ENCODE measurements at regions not wholly inside any gene's neighbourhood (a gene's known extent, or its start where the extent isn't known, plus 50 kb on each side); places are given as distances from the start of the nearest gene placed in this dataset.

- no peaks in the 10 kb centered on the region for H3K27me3 ChIP-seq (replicated peaks in 1 of 2; ENCODE audit: control insufficient read depth in 2 of 2, insufficient read depth in 2 of 2, low read length in 1 of 2)
- H3K4me2 ChIP-seq (ENCODE audit: control insufficient read depth, insufficient read depth) = peak overlapping the region; percentile 50
- DNase-seq (ENCODE audit: low read depth, low spot score) (no peak), FAIRE-seq (no peak), ATAC-seq (no peak)
- H3K36me3 ChIP-seq (ENCODE audit: control insufficient read depth in 2 of 2, insufficient read depth in 2 of 2, low read length in 1 of 2) = no peaks in the 10 kb centered on the region
- no TSS peak for BruUV-seq (replicated peaks)
- WGBS (ENCODE audit: insufficient coverage, insufficient replicate concordance, low lambda C conversion rate, missing lambda C conversion rate) = 56% methylated on average over 3 of the region's 3 CpGs
- H4K20me1 ChIP-seq (ENCODE audit: control insufficient read depth, insufficient read depth) = no peaks in the 10 kb centered on the region
- H3K27ac ChIP-seq (ENCODE audit: control insufficient read depth, insufficient read depth) = no peak overlapping the region
- ChIA-PET SMC1A (ENCODE audit: uncharacterized antibody, unreplicated experiment) (no interaction called here), RAD21 (ENCODE audit: unreplicated experiment) (no interaction called here), CTCF (interaction anchor here (1.2 kb wide), 1 partner anchor 11 kb away, joined by 3 read pairs; no protein-coding TSS in a partner anchor), POLR2A (no interaction called here)
- no peaks in the 10 kb centered on the region; the same call in 2 of the 3 replicates for H3K9me3 ChIP-seq (replicated peaks; ENCODE audit: control insufficient read depth, insufficient read depth, low read length)
- no peak overlapping the region for H2AFZ ChIP-seq (ENCODE audit: control insufficient read depth, low read depth, low read length)
- H3K9ac ChIP-seq (ENCODE audit: control insufficient read depth, insufficient read depth, low read length) = no peak overlapping the region
- intact Hi-C loops (cut with micrococcal nuclease; ENCODE audit: unreplicated experiment) = loop anchor here (1.0 kb wide), 1 partner anchor 61 kb away; the partner anchor contains the start of gene GSPT2
- in situ Hi-C loops (cut with MboI) = no loop called here
- no peaks in the 10 kb centered on the region for H3K4me1 ChIP-seq (ENCODE audit: control insufficient read depth, insufficient read depth, low read length)
- H3K4me3 ChIP-seq = peak overlapping the region; percentile 66
- peaks cover 2% of the 10 kb centered on the region for H3K79me2 ChIP-seq (ENCODE audit: control insufficient read depth, insufficient read depth, low read length)
- TF ChIP-seq SIN3A (IDR thresholded peaks at IDR 0.05; ENCODE audit: low read depth, low read length) (no peak), ZZZ3 (IDR thresholded peaks at IDR 0.05; ENCODE audit: control insufficient read depth, insufficient read length, low read depth) (no peak), MYC (IDR thresholded peaks at IDR 0.05; ENCODE audit: insufficient read depth, insufficient read length, insufficient replicate concordance, low read length, severe bottlenecking) (no peak), ZNF217 (IDR thresholded peaks at IDR 0.05) (no peak), NR2C1 (IDR thresholded peaks at IDR 0.05) (no peak), FOXM1 (IDR thresholded peaks at IDR 0.05; ENCODE audit: low read depth, low read length) (no peak), BRCA1 (IDR thresholded peaks at IDR 0.05; ENCODE audit: low read depth, low read length) (no peak), TAF1 (IDR thresholded peaks at IDR 0.05; ENCODE audit: borderline replicate concordance, low read depth, low read length) (no peak), POU2F2 (IDR thresholded peaks at IDR 0.05; ENCODE audit: borderline replicate concordance, low read depth, low read length) (no peak), MYB (IDR thresholded peaks at IDR 0.05; ENCODE audit: borderline replicate concordance, low read depth, low read length) (no peak), PML (IDR thresholded peaks at IDR 0.05; ENCODE audit: low read length) (no peak), KDM1A (IDR thresholded peaks at IDR 0.05; ENCODE audit: borderline replicate concordance) (no peak), ELK1 (IDR thresholded peaks at IDR 0.05; ENCODE audit: low read depth, low read length) (no peak), CBX3 (IDR thresholded peaks at IDR 0.05; ENCODE audit: borderline replicate concordance, low read depth) (no peak)
- TF ChIP-seq, protein P1, sequence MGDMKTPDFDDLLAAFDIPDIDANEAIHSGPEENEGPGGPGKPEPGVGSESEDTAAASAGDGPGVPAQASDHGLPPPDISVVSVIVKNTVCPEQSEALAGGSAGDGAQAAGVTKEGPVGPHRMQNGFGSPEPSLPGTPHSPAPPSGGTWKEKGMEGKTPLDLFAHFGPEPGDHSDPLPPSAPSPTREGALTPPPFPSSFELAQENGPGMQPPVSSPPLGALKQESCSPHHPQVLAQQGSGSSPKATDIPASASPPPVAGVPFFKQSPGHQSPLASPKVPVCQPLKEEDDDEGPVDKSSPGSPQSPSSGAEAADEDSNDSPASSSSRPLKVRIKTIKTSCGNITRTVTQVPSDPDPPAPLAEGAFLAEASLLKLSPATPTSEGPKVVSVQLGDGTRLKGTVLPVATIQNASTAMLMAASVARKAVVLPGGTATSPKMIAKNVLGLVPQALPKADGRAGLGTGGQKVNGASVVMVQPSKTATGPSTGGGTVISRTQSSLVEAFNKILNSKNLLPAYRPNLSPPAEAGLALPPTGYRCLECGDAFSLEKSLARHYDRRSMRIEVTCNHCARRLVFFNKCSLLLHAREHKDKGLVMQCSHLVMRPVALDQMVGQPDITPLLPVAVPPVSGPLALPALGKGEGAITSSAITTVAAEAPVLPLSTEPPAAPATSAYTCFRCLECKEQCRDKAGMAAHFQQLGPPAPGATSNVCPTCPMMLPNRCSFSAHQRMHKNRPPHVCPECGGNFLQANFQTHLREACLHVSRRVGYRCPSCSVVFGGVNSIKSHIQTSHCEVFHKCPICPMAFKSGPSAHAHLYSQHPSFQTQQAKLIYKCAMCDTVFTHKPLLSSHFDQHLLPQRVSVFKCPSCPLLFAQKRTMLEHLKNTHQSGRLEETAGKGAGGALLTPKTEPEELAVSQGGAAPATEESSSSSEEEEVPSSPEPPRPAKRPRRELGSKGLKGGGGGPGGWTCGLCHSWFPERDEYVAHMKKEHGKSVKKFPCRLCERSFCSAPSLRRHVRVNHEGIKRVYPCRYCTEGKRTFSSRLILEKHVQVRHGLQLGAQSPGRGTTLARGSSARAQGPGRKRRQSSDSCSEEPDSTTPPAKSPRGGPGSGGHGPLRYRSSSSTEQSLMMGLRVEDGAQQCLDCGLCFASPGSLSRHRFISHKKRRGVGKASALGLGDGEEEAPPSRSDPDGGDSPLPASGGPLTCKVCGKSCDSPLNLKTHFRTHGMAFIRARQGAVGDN (IDR thresholded peaks at IDR 0.05) = no peak
- TF ChIP-seq, protein P2, sequence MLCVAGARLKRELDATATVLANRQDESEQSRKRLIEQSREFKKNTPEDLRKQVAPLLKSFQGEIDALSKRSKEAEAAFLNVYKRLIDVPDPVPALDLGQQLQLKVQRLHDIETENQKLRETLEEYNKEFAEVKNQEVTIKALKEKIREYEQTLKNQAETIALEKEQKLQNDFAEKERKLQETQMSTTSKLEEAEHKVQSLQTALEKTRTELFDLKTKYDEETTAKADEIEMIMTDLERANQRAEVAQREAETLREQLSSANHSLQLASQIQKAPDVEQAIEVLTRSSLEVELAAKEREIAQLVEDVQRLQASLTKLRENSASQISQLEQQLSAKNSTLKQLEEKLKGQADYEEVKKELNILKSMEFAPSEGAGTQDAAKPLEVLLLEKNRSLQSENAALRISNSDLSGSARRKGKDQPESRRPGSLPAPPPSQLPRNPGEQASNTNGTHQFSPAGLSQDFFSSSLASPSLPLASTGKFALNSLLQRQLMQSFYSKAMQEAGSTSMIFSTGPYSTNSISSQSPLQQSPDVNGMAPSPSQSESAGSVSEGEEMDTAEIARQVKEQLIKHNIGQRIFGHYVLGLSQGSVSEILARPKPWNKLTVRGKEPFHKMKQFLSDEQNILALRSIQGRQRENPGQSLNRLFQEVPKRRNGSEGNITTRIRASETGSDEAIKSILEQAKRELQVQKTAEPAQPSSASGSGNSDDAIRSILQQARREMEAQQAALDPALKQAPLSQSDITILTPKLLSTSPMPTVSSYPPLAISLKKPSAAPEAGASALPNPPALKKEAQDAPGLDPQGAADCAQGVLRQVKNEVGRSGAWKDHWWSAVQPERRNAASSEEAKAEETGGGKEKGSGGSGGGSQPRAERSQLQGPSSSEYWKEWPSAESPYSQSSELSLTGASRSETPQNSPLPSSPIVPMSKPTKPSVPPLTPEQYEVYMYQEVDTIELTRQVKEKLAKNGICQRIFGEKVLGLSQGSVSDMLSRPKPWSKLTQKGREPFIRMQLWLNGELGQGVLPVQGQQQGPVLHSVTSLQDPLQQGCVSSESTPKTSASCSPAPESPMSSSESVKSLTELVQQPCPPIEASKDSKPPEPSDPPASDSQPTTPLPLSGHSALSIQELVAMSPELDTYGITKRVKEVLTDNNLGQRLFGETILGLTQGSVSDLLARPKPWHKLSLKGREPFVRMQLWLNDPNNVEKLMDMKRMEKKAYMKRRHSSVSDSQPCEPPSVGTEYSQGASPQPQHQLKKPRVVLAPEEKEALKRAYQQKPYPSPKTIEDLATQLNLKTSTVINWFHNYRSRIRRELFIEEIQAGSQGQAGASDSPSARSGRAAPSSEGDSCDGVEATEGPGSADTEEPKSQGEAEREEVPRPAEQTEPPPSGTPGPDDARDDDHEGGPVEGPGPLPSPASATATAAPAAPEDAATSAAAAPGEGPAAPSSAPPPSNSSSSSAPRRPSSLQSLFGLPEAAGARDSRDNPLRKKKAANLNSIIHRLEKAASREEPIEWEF (IDR thresholded peaks at IDR 0.05; ENCODE audit: insufficient replicate concordance, low read depth, low read length) = no peak
These were observed 60.6 kb downstream of the GSPT2 start for GRCh38 chrX:51803833-51804232.

All from GM12878 (cell line).